Upper lobe of right lung (tissue), 1 donor: ENCODE measurements at regions not wholly inside any gene's neighbourhood (a gene's known extent, or its start where the extent isn't known, plus 50 kb on each side); places are given as distances from the start of the nearest gene placed in this dataset.

ENCODE experiments used
- ATAC-seq: fragments of 200-7000 bp; cut with Tn5 transposase; one replicate; pipeline ENCODE4 v1.9.1; 2020; ENCODE audit warnings: mild to moderate bottlenecking, moderate library complexity
- DNase-seq: peaks from one replicate; pipeline ENCODE4 v3.0.0-alpha.2; 2020
- H3K27ac ChIP-seq: fragments of 200-600 bp; one replicate; pipeline ENCODE4 v1.8.0; 2022
- H3K27me3 ChIP-seq: fragments of 200-600 bp; one replicate; pipeline ENCODE4 v1.8.0; 2022; ENCODE audit warnings: mild to moderate bottlenecking
- H3K36me3 ChIP-seq: fragments of 200-600 bp; one replicate; pipeline ENCODE4 v1.8.0; 2022
- H3K4me1 ChIP-seq: fragments of 200-600 bp; one replicate; pipeline ENCODE4 v1.8.0; 2022
- H3K4me3 ChIP-seq: fragments of 200-600 bp; one replicate; pipeline ENCODE4 v1.8.0; 2022; ENCODE audit warnings: mild to moderate bottlenecking
- H3K9me3 ChIP-seq: fragments of 200-600 bp; one replicate; pipeline ENCODE4 v1.8.0; 2022
- CTCF ChIP-seq: fragments of 200-600 bp; IDR thresholded peaks from one replicate; pipeline ENCODE4 v1.8.0; 2022; ENCODE audit warnings: antibody characterized with exemption
- intact Hi-C: fragments of 100-400 bp; cut with DNase I; formaldehyde crosslinking; loops from one replicate; pipeline ENCODE4 v1.11.0; 2022
- donor health status: DM: no; HTN: yes; CAD: no; lungs with severe emphysema.

- Histone ChIP-seq H3K27me3 (peaks cover 5% of the 10 kb centered on the region), H3K4me3 (no peak overlapping the region), H3K9me3 (no peaks in the 10 kb centered on the region), H3K4me1 (no peaks in the 10 kb centered on the region), H3K36me3 (no peaks in the 10 kb centered on the region), H3K27ac (no peak overlapping the region)
- no peak for ATAC-seq
- DNase-seq: no peak
- intact Hi-C loops: no loop called here
- no peak for TF ChIP-seq CTCF
These were observed 60.2 kb upstream of the MED13 start for GRCh38 chr17:62125307-62125706.

DNA sequence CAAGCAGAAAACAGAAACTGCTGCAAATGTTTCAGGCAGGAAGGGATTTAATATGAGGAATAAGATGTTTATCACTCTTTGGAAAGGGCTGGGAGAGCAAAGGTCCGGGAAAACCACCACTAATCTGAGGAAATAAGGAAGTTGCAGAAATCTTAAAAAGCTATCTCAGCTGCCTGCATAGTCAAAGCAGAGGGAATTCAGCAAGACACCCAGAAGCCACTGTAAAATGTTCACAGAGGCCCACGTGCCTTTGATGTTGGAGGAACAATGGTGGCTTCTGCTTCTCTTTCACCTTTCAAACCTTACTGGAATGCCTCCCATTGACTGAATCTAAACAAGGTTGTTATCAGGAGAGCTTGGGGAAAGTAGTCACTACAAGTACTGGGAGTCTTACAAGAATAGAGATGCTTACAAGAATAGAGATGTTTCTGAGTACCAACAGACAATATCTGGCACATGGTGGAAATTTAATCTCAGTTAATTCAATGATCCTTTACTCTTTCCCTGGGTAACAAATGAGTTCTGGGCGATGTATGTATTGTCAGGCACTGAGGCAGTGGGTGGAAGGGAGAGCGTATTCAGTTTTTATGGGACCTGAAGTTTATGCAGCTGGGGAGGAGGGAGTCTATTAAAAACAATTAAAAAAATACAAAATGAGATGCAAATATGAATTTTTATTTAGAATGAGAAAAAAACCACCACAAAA lies 56.1 kb upstream of the MED13 start:
- no peak for ATAC-seq
- Histone ChIP-seq H3K9me3 (no peaks in the 10 kb centered on the region), H3K36me3 (no peaks in the 10 kb centered on the region), H3K27me3 (peaks cover 5% of the 10 kb centered on the region), H3K27ac (no peak overlapping the region), H3K4me3 (no peak overlapping the region), H3K4me1 (no peaks in the 10 kb centered on the region)
- intact Hi-C loops: no loop called here
- no peak for DNase-seq
- TF ChIP-seq CTCF: no peak

DNA sequence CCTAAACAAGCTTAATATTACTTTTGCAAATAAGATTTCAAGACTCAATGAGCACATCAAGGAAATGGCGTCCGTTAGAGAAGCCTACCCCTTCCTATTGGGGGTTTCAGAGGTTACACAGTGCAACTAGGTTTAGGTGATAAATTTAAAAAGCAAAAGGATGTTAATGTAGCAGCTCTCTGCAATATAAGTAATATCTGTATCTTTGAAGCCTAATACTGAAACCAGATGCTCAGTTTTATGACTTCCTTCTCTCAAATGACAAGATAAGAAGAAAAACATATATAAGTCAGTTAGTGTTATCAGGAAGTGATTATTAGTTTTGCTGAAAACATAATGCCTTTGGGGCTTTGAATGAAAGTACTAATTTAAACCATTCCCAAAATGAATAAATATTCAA lies 54.3 kb upstream of the MED13 start:
- H3K36me3 ChIP-seq: no peaks in the 10 kb centered on the region
- H3K27me3 ChIP-seq: peaks cover 5% of the 10 kb centered on the region
- H3K4me3 ChIP-seq: no peak overlapping the region
- H3K9me3 ChIP-seq: no peaks in the 10 kb centered on the region
- no peak for TF ChIP-seq CTCF
- intact Hi-C loops: no loop called here
- ATAC-seq: no peak
- DNase-seq: no peak
- H3K27ac ChIP-seq: no peak overlapping the region
- H3K4me1 ChIP-seq: no peaks in the 10 kb centered on the region
